GM12801 (cell line): ENCODE measurements at regions not wholly inside any gene's neighbourhood (a gene's known extent, or its start where the extent isn't known, plus 50 kb on each side); places are given as distances from the start of the nearest gene placed in this dataset.

ENCODE experiments used
- TF ChIP-seq, protein P1 (sequence below): IDR thresholded peaks from one replicate; pipeline ENCODE4 v1.5.1; 2011; ENCODE audit warnings: control low read depth; ENCODE audit not compliant: insufficient read length; ENCODE audit errors: extremely low read depth

DNA sequence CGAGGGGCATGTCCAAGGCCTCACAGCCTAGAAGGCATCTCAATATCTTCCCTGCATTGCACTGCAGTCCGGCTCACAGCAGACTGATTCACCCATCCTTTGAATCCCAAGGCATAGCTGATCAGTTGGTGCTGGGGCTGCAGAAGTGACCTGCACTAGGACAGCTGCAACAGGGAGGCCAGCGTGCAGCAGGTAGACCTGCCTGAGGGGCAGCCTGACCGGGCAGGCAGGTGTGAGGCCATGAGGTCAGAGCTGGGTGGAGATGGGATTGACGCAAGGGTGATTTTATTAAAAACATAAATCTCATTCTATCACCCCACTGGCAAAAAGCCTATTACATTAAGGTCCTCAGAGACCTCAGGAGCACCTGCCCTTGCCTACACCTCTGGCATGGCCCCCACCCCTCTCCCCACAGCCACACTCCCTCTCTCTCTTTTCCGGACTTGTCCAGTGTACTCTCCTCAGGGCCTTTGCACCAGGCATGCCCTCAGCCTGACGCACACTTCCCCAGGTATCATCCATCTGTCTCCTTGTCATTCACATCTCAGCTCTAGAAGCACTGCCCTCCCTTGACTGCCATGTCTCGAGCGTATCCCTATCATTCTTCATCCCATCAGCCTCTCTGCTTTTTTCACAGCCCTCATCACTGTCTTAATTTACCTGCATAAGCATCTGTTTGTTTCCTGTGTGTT lies 63.5 kb upstream of the WIPF1 start:
- TF ChIP-seq, protein P1, sequence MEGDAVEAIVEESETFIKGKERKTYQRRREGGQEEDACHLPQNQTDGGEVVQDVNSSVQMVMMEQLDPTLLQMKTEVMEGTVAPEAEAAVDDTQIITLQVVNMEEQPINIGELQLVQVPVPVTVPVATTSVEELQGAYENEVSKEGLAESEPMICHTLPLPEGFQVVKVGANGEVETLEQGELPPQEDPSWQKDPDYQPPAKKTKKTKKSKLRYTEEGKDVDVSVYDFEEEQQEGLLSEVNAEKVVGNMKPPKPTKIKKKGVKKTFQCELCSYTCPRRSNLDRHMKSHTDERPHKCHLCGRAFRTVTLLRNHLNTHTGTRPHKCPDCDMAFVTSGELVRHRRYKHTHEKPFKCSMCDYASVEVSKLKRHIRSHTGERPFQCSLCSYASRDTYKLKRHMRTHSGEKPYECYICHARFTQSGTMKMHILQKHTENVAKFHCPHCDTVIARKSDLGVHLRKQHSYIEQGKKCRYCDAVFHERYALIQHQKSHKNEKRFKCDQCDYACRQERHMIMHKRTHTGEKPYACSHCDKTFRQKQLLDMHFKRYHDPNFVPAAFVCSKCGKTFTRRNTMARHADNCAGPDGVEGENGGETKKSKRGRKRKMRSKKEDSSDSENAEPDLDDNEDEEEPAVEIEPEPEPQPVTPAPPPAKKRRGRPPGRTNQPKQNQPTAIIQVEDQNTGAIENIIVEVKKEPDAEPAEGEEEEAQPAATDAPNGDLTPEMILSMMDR: no peak

DNA sequence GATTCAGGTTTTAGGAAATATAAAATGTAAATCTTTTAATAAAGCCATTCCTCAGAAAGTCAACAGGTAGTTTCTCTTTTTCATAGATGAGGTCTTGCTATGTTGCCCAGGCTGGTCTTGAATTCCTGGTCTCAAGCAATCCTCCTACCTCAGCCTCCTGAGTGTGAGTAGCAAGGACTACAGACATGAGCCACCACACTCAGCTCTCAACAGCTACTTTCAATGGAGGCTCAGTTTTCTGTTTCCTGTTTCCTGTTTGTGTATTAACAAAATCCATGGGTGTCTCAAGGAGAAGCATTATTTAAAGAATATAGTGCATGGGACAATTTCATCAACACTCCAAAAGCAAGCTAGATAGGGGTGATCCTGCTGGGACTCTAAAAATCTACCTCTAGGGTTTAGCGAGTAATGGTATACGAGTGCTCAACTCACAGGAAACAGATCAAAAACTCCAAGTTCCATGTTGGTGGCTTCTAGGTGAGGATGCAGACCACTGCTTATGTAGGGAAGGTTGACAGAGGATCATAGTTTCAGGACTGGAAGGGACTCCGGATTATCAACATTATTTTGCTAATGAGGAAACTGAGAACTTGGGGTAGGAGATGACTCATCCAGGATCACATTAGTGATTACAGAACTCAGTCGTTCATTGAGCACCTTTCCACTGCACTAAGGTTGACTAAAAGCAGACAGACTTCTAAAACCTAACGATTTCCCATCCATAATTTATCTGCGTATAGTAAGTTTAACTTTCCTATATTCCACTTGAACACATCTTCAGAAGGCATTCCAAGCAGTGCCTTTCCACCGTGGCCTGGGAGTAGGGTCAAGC lies 61.7 kb upstream of the WIPF1 start:
- TF ChIP-seq, protein P1: no peak

DNA sequence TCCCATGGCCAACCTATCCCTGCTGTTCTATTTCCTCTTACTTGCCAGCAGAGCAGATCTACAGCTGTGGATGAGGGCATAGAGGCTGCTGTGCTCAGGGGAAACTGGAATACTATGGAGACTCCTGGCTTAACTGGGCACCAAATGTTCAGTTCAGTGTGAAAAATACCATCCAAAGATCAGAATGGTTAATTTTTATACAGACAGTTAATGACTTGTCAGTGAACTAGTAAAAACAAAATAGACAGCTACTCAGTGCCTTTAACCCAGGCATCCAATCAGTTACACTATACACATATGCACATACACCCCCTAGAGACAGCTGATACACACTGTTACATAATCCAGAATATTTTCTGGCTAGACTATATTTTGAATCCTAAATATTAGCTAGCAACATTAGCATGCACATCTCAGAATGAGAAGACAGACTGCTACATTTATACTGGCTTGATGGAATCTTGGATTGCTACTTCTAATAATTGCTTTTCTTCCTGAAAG lies 59.1 kb upstream of the WIPF1 start:
- TF ChIP-seq, protein P1: no peak

DNA sequence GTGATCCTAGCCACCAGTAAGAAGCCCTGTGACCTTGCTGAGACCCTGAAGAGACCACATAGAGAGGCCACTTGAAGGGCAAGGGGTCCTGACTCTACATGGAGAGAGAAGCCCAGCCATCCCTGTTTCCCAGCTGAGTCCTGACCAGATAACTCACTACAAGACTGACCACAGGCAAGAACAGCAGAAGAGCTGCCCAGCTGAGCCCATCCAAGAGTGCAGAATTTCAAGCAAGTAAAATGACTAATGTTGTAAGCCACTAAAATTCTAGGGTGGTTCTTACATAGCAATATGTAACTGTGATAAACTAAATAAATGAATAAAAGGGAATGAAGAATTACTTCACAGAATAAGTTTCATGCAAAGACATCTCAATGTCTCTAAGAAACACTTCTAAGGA lies 58.4 kb upstream of the WIPF1 start:
- TF ChIP-seq, protein P1: no peak

DNA sequence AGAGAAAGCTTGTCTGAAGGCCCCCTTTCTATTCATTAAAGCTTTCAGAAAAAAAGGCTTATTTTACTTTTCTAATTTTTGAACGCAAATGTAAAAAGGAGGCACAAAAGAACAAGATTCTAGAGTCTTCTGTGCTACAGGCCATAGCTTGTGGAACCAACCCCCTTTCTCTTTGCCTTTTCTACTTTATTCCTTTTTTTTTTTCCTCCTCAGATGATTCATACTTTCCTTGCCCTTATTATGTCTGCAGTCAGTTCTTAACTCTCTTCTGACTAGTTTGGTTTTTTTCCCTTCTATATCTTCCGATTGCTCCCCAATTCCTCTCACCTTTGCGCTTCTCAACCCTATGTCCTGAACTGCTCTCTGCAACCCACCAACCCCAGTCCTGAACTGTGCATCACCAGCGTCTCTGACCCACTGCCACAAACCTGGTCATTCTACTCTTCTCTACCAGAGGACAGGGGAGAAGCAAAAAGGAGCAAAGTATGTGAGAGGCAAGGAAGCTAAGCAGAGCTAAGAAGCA lies 56.9 kb upstream of the WIPF1 start:
- TF ChIP-seq, protein P1: no peak

DNA sequence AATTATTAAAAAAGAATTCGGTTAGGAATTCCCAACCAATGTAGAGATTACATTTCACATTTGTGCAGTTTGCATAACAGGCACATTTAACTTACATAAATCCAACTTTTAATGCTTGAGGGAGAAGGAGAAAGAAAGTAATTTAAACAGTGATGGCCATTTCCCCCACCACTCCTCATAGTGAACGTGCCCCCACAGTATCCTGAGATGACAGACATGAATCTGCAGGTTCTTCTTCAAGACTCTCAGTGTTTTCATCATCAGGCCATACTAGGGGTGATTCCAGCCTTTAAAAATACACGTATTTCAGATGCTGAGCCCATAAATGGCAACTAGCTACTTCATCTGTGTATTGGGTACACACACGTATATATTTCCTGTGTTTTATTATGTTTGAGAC lies 51.3 kb upstream of the WIPF1 start:
- TF ChIP-seq, protein P1: no peak
